ENCODE measurements at regions not wholly inside any gene's neighbourhood (a gene's known extent, or its start where the extent isn't known, plus 50 kb on each side); places are given as distances from the start of the nearest gene placed in this dataset.

GRCh38 chr4:130545171-130545570 is 1449.2 kb downstream of the C4orf33 start (continued):
- TF ChIP-seq GTF2B (IDR thresholded peaks at IDR 0.05; ENCODE audit: extremely low read depth, insufficient read length) (no peak), ZFP30 (CRISPR knock-in tag; IDR thresholded peaks at IDR 0.05; ENCODE audit: borderline replicate concordance) (no peak), ZNF280B (CRISPR knock-in tag; IDR thresholded peaks at IDR 0.05) (no peak)

GRCh38 chr4:130545596-130545995 is 1449.6 kb downstream of the C4orf33 start:
- Histone ChIP-seq H3K27me3 (ENCODE audit: control insufficient read depth in 2 of 2, insufficient read depth in 2 of 2, low read length in 2 of 2) (no peaks in the 10 kb centered on the region), H3K4me2 (ENCODE audit: insufficient read depth, low read length) (no peak overlapping the region), H2AFZ (ENCODE audit: low read depth, low read length) (no peak overlapping the region), H3K79me2 (ENCODE audit: control insufficient read depth, insufficient read depth, low read length) (no peaks in the 10 kb centered on the region), H3K27ac (ENCODE audit: extremely low read depth, low read depth, low read length) (no peak overlapping the region), H3K36me3 (ENCODE audit: control insufficient read depth, insufficient read depth, low read length) (no peaks in the 10 kb centered on the region), H4K20me1 (replicated peaks; ENCODE audit: control insufficient read depth, insufficient read depth, low read length) (no peaks in the 10 kb centered on the region), H3K9ac (ENCODE audit: insufficient read depth in 1 of 2, low read depth in 2 of 2, low read length in 2 of 2) (no peak overlapping the region), H3K9me1 (ENCODE audit: control insufficient read depth, insufficient read depth, low read length) (no peaks in the 10 kb centered on the region), H3K9me3 (replicated peaks; ENCODE audit: control insufficient read depth, insufficient read depth, low read depth, low read length) (no peaks in the 10 kb centered on the region), H3K4me1 (replicated peaks in 1 of 2; ENCODE audit: control insufficient read depth in 2 of 2, insufficient read depth in 2 of 2, low read length in 2 of 2) (no peaks in the 10 kb centered on the region), H3K4me3 (no peak overlapping the region)
- CTCF ChIA-PET (ENCODE audit: low intra/inter-chr PET ratio) = no interaction called here
- FAIRE-seq (no peak), ATAC-seq (no peak), DNase-seq (ENCODE audit: extremely low read depth in 1 of 4, low spot score in 3 of 4) (no peak)
- intact Hi-C loops (cut with micrococcal nuclease) (no loop called here), in situ Hi-C loops (cut with MboI) (no loop called here)
- TF ChIP-seq RAD51 (IDR thresholded peaks at IDR 0.05; ENCODE audit: borderline replicate concordance, low read depth) (no peak), SIN3A (IDR thresholded peaks at IDR 0.05; ENCODE audit: borderline replicate concordance in 2 of 2, control insufficient read depth in 1 of 2, low read depth in 2 of 2, low read length in 2 of 2) (no peak), HNRNPUL1 (IDR thresholded peaks at IDR 0.05; ENCODE audit: low read length) (no peak), ZBTB33 (CRISPR knock-in tag; IDR thresholded peaks at IDR 0.05) (no peak), U2AF2 (optimal IDR thresholded peaks at IDR 0.05; ENCODE audit: low read depth, low read length) (no peak), POU5F1 (IDR thresholded peaks at IDR 0.05; ENCODE audit: borderline replicate concordance, low read depth, low read length, partially characterized antibody) (no peak), JUN (IDR thresholded peaks at IDR 0.05; ENCODE audit: borderline replicate concordance, low read depth, low read length) (no peak), JUN (CRISPR knock-in tag; IDR thresholded peaks at IDR 0.05; ENCODE audit: borderline replicate concordance) (no peak), TCF7 (IDR thresholded peaks at IDR 0.05; ENCODE audit: borderline replicate concordance) (no peak)
- BruUV-seq (replicated peaks) = no TSS peak
- POLR2A ChIA-PET = no interaction called here
- WGBS (ENCODE audit: insufficient coverage, low coverage, missing lambda C conversion rate) = 0% methylated on average over 2 of the region's 2 CpGs
